NCI-H2171 treated with DMSO at 0.1 percent for 48 hours (cell line): ENCODE measurements at regions not wholly inside any gene's neighbourhood (a gene's known extent, or its start where the extent isn't known, plus 50 kb on each side); places are given as distances from the start of the nearest gene placed in this dataset.
"Not testable (repeated sequence)": the region's sequence is repeated elsewhere in the genome, so short reads cannot be mapped to it uniquely, and the experiment has no call there.

Experiments used
- DNase-seq: peaks from one replicate; lab custom pipeline; 2025; lab: John Stamatoyannopoulos, UW

GRCh38 chr9:90156318-90156717 lies 486.3 kb downstream of the DIRAS2 start:
- no peak for DNase-seq

GRCh38 chr9:90162326-90162725 lies 480.3 kb downstream of the DIRAS2 start:
- DNase-seq: no peak

GRCh38 chr9:90162819-90163218 lies 479.8 kb downstream of the DIRAS2 start:
- DNase-seq: no peak

- DNase-seq: no peak
These were observed 477.3 kb downstream of the DIRAS2 start for GRCh38 chr9:90165281-90165680.

- not testable (repeated sequence) for DNase-seq
These were observed 476.2 kb downstream of the DIRAS2 start for GRCh38 chr9:90166374-90166773.

- DNase-seq: no peak
These were observed 474.7 kb downstream of the DIRAS2 start for GRCh38 chr9:90167914-90168313.

- DNase-seq: no peak
These were observed 473.1 kb downstream of the DIRAS2 start for GRCh38 chr9:90169490-90169889.

GRCh38 chr9:90173935-90174334 lies 468.7 kb downstream of the DIRAS2 start:
- not testable (repeated sequence) for DNase-seq

GRCh38 chr9:90174346-90174745 lies 468.3 kb downstream of the DIRAS2 start:
- not testable (repeated sequence) for DNase-seq

GRCh38 chr9:90175257-90175656 lies 467.4 kb downstream of the DIRAS2 start:
- no peak for DNase-seq

GRCh38 chr9:90175865-90176264 lies 466.8 kb downstream of the DIRAS2 start:
- DNase-seq: no peak

- DNase-seq: no peak
These were observed 465.7 kb downstream of the DIRAS2 start for GRCh38 chr9:90176901-90177300.

- no peak for DNase-seq
These were observed 462.2 kb downstream of the DIRAS2 start for GRCh38 chr9:90180381-90180780.

- no peak for DNase-seq
These were observed 454.0 kb downstream of the DIRAS2 start for GRCh38 chr9:90188656-90189055.

GRCh38 chr9:90189306-90189705 lies 453.3 kb downstream of the DIRAS2 start:
- no peak for DNase-seq

GRCh38 chr9:90192465-90192864 lies 450.2 kb downstream of the DIRAS2 start:
- DNase-seq: peak; percentile 52

GRCh38 chr9:90198956-90199355 lies 443.7 kb downstream of the DIRAS2 start:
- DNase-seq: peak; percentile 9

GRCh38 chr9:90201766-90202165 lies 440.9 kb downstream of the DIRAS2 start:
- DNase-seq: no peak

GRCh38 chr9:90204128-90204831 lies 438.3 kb downstream of the DIRAS2 start:
- DNase-seq: no peak

- DNase-seq: not testable (repeated sequence)
These were observed 429.6 kb downstream of the DIRAS2 start for GRCh38 chr9:90213045-90213444.

- DNase-seq: no peak
These were observed 423.0 kb downstream of the DIRAS2 start for GRCh38 chr9:90219548-90220118.

GRCh38 chr9:90221899-90222298 lies 420.7 kb downstream of the DIRAS2 start:
- DNase-seq: not testable (repeated sequence)

GRCh38 chr9:90226839-90227338 lies 415.7 kb downstream of the DIRAS2 start:
- DNase-seq: peak; percentile 65

GRCh38 chr9:90233081-90233480 lies 409.5 kb downstream of the DIRAS2 start:
- DNase-seq: not testable (repeated sequence)
